ENCODE measurements at regions not wholly inside any gene's neighbourhood (a gene's known extent, or its start where the extent isn't known, plus 50 kb on each side); places are given as distances from the start of the nearest gene placed in this dataset.
A peak's percentile ranks its signal among the peaks of the same experiment; 100 is the strongest.

DNA sequence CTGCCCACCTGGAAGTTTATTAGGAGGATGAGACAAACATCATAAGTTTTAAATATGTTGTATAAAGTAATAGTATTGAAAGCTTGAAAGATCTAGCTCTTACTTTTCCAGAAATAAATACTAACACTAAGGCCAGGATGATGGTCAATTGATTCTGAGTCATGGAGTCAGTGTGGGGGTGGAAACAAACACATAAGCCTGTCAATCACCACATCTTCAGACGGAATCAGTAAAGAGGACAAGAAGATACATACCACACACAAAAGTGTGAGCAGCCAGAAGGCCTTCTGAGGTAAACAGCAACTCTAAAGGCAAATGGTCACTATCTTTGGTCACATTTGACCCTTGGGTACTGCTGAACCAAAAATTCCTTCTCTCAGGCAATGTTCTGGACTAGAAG is 365.0 kb upstream of the RASGEF1B start:
- 8 to 82% (median 41%) methylated on average over 1 of the region's 1 CpG for WGBS, 5 donors

DNA sequence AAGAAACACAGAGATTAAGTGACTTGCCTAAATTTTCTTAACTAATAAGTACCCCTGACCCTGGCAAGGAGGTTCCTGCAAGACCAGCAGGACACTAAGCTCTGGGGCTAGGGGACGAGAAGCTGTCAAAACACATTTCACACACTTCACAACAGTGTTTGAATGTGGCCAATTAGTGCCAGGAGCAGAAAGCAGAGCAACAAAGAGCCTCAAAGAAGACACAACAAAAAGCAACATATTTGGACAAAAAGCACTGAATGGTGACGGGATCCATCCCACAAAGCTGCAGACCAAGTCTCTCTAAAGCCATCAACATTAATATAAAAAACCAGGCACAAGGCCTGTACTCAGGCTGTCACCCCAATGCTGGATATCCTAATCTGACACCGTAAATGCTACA is 361.9 kb upstream of the RASGEF1B start:
- Histone ChIP-seq H3K4me3 (no peak overlapping the region), H3K9me3 (no peaks in the 10 kb centered on the region), H3K27ac (no peak overlapping the region), H3K36me3 (no peaks in the 10 kb centered on the region), H3K27me3 (no peaks in the 10 kb centered on the region), H3K4me1 (no peaks in the 10 kb centered on the region)
- intact Hi-C loops (cut with DNase I; ENCODE audit: low total_unique reads), result no loop called here
- DNase-seq, result no peak
- 83 to 95% (median 89%) methylated on average over 3 of the region's 3 CpGs for WGBS, 5 donors
- TF ChIP-seq POLR2A (IDR thresholded peaks at IDR 0.05), result no peak
- TF ChIP-seq POLR2AphosphoS5 (IDR thresholded peaks at IDR 0.05), result no peak
- TF ChIP-seq EP300 (IDR thresholded peaks at IDR 0.05), result no peak
- TF ChIP-seq, protein P1, sequence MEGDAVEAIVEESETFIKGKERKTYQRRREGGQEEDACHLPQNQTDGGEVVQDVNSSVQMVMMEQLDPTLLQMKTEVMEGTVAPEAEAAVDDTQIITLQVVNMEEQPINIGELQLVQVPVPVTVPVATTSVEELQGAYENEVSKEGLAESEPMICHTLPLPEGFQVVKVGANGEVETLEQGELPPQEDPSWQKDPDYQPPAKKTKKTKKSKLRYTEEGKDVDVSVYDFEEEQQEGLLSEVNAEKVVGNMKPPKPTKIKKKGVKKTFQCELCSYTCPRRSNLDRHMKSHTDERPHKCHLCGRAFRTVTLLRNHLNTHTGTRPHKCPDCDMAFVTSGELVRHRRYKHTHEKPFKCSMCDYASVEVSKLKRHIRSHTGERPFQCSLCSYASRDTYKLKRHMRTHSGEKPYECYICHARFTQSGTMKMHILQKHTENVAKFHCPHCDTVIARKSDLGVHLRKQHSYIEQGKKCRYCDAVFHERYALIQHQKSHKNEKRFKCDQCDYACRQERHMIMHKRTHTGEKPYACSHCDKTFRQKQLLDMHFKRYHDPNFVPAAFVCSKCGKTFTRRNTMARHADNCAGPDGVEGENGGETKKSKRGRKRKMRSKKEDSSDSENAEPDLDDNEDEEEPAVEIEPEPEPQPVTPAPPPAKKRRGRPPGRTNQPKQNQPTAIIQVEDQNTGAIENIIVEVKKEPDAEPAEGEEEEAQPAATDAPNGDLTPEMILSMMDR (IDR thresholded peaks at IDR 0.05), result no peak

More for the DNA sequence above, 365.0 kb upstream of the RASGEF1B start:
- H3K27ac ChIP-seq, result no peak overlapping the region
- TF ChIP-seq POLR2A (IDR thresholded peaks at IDR 0.05), result no peak
- TF ChIP-seq EP300 (IDR thresholded peaks at IDR 0.05), result no peak
- no peak for TF ChIP-seq POLR2AphosphoS5 (IDR thresholded peaks at IDR 0.05)
- TF ChIP-seq, protein P1 (IDR thresholded peaks at IDR 0.05), result no peak
- intact Hi-C loops (cut with DNase I; ENCODE audit: low total_unique reads), result no loop called here
- no peak for DNase-seq
- no peaks in the 10 kb centered on the region for H3K36me3 ChIP-seq
- no peaks in the 10 kb centered on the region for H3K9me3 ChIP-seq
- H3K4me3 ChIP-seq, result no peak overlapping the region
- peaks cover 0 to 22% (median 0%) of the 10 kb centered on the region in 4 donors for H3K4me1 ChIP-seq
- no peaks in the 10 kb centered on the region for H3K27me3 ChIP-seq

DNA sequence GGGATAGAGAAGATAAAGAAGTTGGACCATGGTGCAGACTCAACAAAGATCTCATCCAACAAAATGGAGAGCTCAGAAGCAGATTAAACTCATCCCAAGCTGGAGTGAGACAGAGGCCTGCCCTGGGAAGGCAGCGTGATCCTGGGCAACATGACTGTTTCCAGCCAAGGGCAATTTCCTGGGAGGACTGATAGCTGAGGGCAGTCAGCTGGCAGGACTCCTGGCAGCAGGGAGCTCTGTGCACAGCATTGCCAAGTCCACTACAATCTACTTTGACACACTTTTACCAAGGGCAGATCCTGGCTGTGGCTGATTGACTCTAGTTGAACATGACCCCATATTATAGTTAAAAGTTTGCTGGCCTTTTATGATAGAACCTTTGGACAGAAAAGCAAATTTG is 357.3 kb upstream of the RASGEF1B start:
- H3K4me3 ChIP-seq, result no peak overlapping the region
- DNase-seq, result peak in 1 of 2 donors; percentile 70
- no peaks in the 10 kb centered on the region for H3K9me3 ChIP-seq
- no peak overlapping the region for H3K27ac ChIP-seq
- intact Hi-C loops (cut with DNase I; ENCODE audit: low total_unique reads), result no loop called here
- no peaks in the 10 kb centered on the region for H3K27me3 ChIP-seq
- 30 to 56% (median 44%) methylated on average over 1 of the region's 1 CpG for WGBS, 5 donors
- no peaks in the 10 kb centered on the region for H3K4me1 ChIP-seq
- no peaks in the 10 kb centered on the region for H3K36me3 ChIP-seq
- TF ChIP-seq POLR2AphosphoS5 (IDR thresholded peaks at IDR 0.05) (peak in 1 of 3 donors; percentile 8), POLR2A (IDR thresholded peaks at IDR 0.05) (no peak), EP300 (IDR thresholded peaks at IDR 0.05) (no peak)
- TF ChIP-seq, protein P1 (IDR thresholded peaks at IDR 0.05), result no peak

DNA sequence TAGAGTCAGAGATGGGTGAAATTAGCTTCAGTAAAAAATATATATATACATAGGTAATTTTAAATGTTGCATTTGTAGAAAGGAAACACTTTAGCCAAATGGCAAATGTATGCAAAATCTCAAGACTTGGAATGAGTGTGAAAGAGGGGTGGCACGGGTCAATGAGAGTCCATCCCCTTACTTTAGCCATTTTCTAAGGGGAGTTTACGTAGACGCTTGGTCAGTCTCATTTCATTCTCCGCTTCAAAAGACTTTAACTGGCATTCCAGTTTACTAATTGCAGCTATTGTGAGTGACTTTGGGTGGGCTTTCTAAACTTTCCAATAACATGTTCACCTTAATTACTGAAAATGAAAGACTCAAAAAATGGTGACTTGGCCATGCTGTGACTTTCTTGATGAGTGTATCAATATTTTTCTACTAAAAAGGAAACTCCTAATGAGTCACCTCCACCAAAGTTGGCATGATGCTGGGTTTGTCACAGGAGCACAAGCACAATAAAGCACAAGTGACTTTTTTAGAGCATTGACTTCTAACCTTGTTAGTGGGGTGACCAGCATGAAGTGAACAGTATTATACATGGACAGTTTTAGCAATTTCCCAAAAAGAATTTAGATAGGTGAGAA is 356.0 kb upstream of the RASGEF1B start:
- H3K9me3 ChIP-seq, result no peaks in the 10 kb centered on the region
- TF ChIP-seq, protein P1 (IDR thresholded peaks at IDR 0.05), result no peak
- TF ChIP-seq POLR2A (IDR thresholded peaks at IDR 0.05) (no peak), EP300 (IDR thresholded peaks at IDR 0.05) (no peak), POLR2AphosphoS5 (IDR thresholded peaks at IDR 0.05) (no peak)
- intact Hi-C loops (cut with DNase I; ENCODE audit: low total_unique reads), result no loop called here
- H3K4me1 ChIP-seq, result no peaks in the 10 kb centered on the region
- no peak overlapping the region for H3K4me3 ChIP-seq
- no peaks in the 10 kb centered on the region for H3K36me3 ChIP-seq
- no peak overlapping the region for H3K27ac ChIP-seq
- WGBS, 5 donors, result 80 to 94% (median 90%) methylated on average over 4 of the region's 4 CpGs
- no peaks in the 10 kb centered on the region for H3K27me3 ChIP-seq
- no peak for DNase-seq
